GM12865 (cell line): ENCODE measurements at regions not wholly inside any gene's neighbourhood (a gene's known extent, or its start where the extent isn't known, plus 50 kb on each side); places are given as distances from the start of the nearest gene placed in this dataset.
"Not testable (repeated sequence)": the region's sequence is repeated elsewhere in the genome, so short reads cannot be mapped to it uniquely, and the experiment has no call there.

Experiments
- DNase-seq: peaks from one replicate; pipeline ENCODE4 v3.0.0; 2010; ENCODE audit warnings: low read depth
- H3K4me3 ChIP-seq: 2 replicates; pipeline ENCODE4 v1.5.1; 2011; ENCODE audit warnings: mild to moderate bottlenecking, low read depth, low read length, control low read depth
- CTCF ChIP-seq: IDR thresholded peaks from 2 replicates; pipeline ENCODE4 v1.5.1; 2011; ENCODE audit warnings: low read length, control low read depth, low read depth, inconsistent platforms; ENCODE audit not compliant: insufficient read depth; ENCODE audit errors: missing control alignments

GRCh38 chr10:76778914-76779795 is 858.5 kb downstream of the KCNMA1 start:
- no peak for DNase-seq

GRCh38 chr10:76774987-76775603 is 862.5 kb downstream of the KCNMA1 start:
- no peak for DNase-seq
- TF ChIP-seq CTCF: no peak
- H3K4me3 ChIP-seq: no peak overlapping the region

More at GRCh38 chr10:76778914-76779795, 858.5 kb downstream of the KCNMA1 start:
- no peak for TF ChIP-seq CTCF
- no peak overlapping the region for H3K4me3 ChIP-seq

- TF ChIP-seq CTCF: no peak
- no peak for DNase-seq
- H3K4me3 ChIP-seq: no peak overlapping the region
These were observed 868.0 kb downstream of the KCNMA1 start for GRCh38 chr10:76769582-76769981.

GRCh38 chr10:76769161-76769560 is 868.4 kb downstream of the KCNMA1 start:
- no peak overlapping the region for H3K4me3 ChIP-seq
- no peak for TF ChIP-seq CTCF
- no peak for DNase-seq

GRCh38 chr10:76766682-76767081 is 870.9 kb downstream of the KCNMA1 start:
- H3K4me3 ChIP-seq: no peak overlapping the region
- no peak for DNase-seq
- TF ChIP-seq CTCF: no peak

- not testable (repeated sequence) for DNase-seq, H3K4me3 ChIP-seq
These were observed 872.7 kb downstream of the KCNMA1 start for GRCh38 chr10:76764921-76765320.

- TF ChIP-seq CTCF: no peak
- no peak overlapping the region for H3K4me3 ChIP-seq
- DNase-seq: no peak
These were observed 873.4 kb downstream of the KCNMA1 start for GRCh38 chr10:76764177-76764576.
